ENCODE measurements at regions not wholly inside any gene's neighbourhood (a gene's known extent, or its start where the extent isn't known, plus 50 kb on each side); places are given as distances from the start of the nearest gene placed in this dataset.

DNA sequence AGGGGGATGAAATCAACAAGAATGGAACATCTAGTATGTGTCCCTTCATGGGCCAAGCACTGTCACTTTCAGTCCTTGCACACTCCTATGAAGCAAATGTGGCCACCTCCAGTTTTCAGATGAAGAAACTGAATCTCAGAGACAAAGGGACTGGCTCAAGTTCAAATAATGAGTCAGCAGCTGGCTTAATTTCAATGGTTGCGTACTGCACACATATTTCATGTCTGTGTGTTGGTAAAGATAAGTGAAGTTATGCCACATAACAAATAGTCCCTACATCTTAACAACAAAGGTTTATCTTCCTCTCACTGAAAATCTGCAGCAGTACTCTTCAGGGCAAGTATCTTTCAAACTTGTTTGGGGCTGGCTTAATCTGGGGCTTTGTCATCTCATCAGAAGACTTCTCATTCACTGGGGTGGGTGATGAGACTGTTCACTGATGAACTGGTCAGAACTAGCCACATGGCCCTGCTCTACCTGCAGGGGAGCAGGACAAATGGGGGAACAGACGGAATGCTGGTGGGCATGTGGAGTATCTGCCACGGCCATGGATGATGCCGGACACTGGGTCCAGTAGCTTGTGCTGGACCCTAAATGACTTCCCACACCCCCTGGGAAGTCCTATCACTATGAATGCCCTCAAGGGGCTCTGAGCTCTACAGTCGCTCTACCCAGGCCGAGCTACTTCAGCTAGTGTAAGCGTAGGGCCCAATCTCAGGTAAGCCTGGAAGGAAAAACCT lies 263.2 kb downstream of the CYP26B1 start:
- TF ChIP-seq GATA2 (IDR thresholded peaks at IDR 0.05; ENCODE audit: low read depth, low read length) = no peak
- no peak for TF ChIP-seq GATA3 (IDR thresholded peaks at IDR 0.05; ENCODE audit: low read depth, low read length)

DNA sequence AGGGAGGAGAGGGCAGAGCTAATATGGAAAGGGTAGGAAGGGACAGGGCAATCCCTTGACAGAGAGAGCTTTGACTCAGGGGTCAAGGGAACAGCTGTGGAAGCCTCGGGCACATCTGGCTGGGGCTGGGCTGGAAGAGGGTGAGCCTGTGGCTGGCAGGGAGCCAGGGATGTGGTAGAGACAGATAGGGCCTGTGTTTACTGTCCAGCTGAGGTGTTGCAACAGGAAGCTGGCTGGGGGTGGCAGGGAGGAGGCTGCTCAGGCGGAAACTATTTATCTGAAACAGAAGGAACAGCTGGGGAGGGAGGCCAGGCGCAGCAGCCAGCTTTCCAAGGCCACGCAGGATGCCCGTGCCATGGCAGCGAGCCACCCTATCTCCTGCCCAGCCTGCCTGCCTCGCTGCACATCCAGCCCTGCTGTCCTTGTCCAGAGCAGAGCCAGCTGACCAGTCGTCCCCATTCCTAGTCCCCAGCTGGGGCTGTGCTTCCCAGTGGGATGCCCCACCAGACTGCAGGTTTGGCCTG lies 264.7 kb downstream of the CYP26B1 start:
- peak; percentile 65; the same call in 1 of the 2 replicates for TF ChIP-seq GATA2 (IDR thresholded peaks at IDR 0.05; ENCODE audit: low read depth, low read length)
- TF ChIP-seq GATA3 (IDR thresholded peaks at IDR 0.05; ENCODE audit: low read depth, low read length) = no peak

- TF ChIP-seq GATA2 (IDR thresholded peaks at IDR 0.05; ENCODE audit: low read depth, low read length) (no peak), GATA3 (IDR thresholded peaks at IDR 0.05; ENCODE audit: low read depth, low read length) (no peak)
These were observed 265.3 kb downstream of the CYP26B1 start for GRCh38 chr2:71882236-71882946.

GRCh38 chr2:71880846-71881610 lies 266.6 kb downstream of the CYP26B1 start:
- TF ChIP-seq GATA2 (IDR thresholded peaks at IDR 0.05; ENCODE audit: low read depth, low read length) (no peak), GATA3 (IDR thresholded peaks at IDR 0.05; ENCODE audit: low read depth, low read length) (no peak)

DNA sequence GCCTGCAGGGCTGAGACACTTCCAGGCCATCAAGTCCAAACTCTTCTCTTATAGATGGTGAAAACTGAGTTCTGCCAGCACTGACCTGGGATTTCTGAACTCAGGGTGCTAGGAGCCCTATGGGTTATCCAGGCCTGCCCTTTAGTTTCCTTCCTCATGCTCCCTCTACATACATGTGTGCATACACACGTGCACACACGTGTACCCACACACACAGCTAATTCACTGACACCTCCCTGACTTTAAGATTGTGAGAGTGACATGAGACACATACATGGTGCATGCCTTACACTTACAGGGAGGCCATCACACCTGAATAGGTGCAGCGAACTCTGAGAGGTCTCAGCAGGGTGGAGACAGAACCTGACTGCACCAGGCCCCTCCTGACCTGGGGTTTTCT lies 267.4 kb downstream of the CYP26B1 start:
- TF ChIP-seq GATA2 (IDR thresholded peaks at IDR 0.05; ENCODE audit: low read depth, low read length) = no peak
- TF ChIP-seq GATA3 (IDR thresholded peaks at IDR 0.05; ENCODE audit: low read depth, low read length) = no peak

DNA sequence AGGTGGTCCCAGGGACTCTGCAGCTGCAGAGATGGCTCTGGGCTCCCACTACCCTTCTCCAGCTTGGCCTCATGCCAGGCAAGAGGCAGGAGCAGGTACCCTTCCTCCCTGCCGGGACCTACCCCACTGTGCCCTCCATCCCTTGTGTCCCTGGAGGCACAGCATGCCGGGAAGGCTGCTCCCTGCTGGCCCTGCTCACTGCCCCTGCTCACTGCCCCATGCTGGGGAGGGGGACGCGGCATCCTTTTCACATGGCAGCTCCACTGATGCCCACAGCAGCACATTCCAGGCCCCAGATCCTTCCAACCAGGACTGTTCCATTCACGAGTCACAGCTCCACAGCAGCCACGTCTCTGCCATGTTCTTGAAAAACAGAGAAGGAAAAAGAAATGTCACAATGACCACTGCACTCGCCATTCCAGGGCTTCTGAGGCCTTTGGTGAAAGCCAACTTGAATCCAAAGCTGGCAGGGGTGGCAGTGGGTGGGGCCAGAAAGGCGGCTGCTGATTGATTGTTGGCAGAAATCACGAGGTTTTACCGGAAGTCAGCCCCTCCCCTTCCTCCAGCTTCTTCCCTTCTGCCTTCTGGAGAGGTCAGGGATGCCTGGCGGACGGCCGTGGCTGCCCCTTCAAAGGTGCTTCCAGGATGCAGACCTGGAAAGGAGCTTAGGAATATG lies 268.0 kb downstream of the CYP26B1 start:
- TF ChIP-seq GATA3 (IDR thresholded peaks at IDR 0.05; ENCODE audit: low read depth, low read length) = no peak
- no peak for TF ChIP-seq GATA2 (IDR thresholded peaks at IDR 0.05; ENCODE audit: low read depth, low read length)

GRCh38 chr2:71878626-71879508 lies 268.8 kb downstream of the CYP26B1 start:
- no peak for TF ChIP-seq GATA2 (IDR thresholded peaks at IDR 0.05; ENCODE audit: low read depth, low read length)
- TF ChIP-seq GATA3 (IDR thresholded peaks at IDR 0.05; ENCODE audit: low read depth, low read length) = no peak

GRCh38 chr2:71877636-71878035 lies 270.0 kb downstream of the CYP26B1 start:
- TF ChIP-seq GATA2 (IDR thresholded peaks at IDR 0.05; ENCODE audit: low read depth, low read length) (no peak), GATA3 (IDR thresholded peaks at IDR 0.05; ENCODE audit: low read depth, low read length) (no peak)

DNA sequence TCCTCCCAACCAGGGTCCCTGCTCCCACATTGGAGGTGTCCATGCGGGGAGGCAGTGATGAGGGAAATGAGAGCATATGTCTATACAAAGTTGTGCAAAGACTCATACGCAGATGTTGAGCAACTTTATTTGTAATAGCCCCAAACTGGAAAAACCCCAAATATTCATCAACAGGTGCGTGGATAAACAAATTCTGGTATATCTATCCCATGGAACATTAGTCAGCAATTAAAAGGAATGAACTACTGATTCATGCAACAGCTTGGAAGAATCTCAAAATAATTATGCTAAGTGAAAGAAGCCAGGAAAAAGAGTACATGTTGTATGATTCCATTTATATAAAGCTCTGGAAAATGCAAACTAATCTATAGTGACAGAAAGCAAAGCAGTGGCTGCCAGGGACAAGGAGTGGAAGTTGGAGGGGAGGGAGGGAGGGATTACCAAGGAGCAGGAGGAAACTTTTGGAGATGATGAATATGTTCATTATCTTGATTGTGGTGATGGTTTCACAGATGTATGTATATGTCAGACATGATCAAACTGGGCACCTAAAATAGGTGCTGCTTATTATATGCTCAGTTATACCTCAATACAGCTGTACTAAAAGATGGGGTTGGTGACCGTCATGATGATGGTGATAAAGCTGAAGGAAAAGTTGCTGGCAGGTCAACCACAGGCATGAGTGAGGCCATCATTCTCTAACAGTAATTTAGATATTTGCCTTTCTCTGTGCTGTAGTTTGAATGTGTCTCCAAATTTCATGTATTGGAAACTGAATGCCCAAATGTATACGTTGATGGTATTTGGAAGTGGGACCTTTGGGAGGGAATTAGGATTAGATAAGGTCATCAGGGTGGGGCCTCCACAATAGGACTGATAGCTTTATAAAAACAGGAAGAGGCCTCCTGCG lies 270.9 kb downstream of the CYP26B1 start:
- TF ChIP-seq GATA3 (IDR thresholded peaks at IDR 0.05; ENCODE audit: low read depth, low read length) (no peak), GATA2 (IDR thresholded peaks at IDR 0.05; ENCODE audit: low read depth, low read length) (no peak)

- TF ChIP-seq GATA3 (IDR thresholded peaks at IDR 0.05; ENCODE audit: low read depth, low read length) (no peak), GATA2 (IDR thresholded peaks at IDR 0.05; ENCODE audit: low read depth, low read length) (no peak)
These were observed 275.1 kb downstream of the CYP26B1 start for GRCh38 chr2:71872466-71873051.

GRCh38 chr2:71865391-71865965 lies 282.2 kb downstream of the CYP26B1 start:
- TF ChIP-seq GATA3 (IDR thresholded peaks at IDR 0.05; ENCODE audit: low read depth, low read length) (no peak), GATA2 (IDR thresholded peaks at IDR 0.05; ENCODE audit: low read depth, low read length) (no peak)
